Right hindlimb (tissue), 1 donor: ENCODE measurements at regions not wholly inside any gene's neighbourhood (a gene's known extent, or its start where the extent isn't known, plus 50 kb on each side); places are given as distances from the start of the nearest gene placed in this dataset.

Experiments used
- DNase-seq: peaks from one replicate; pipeline ENCODE4 v3.0.0-alpha.2; 2018

DNA sequence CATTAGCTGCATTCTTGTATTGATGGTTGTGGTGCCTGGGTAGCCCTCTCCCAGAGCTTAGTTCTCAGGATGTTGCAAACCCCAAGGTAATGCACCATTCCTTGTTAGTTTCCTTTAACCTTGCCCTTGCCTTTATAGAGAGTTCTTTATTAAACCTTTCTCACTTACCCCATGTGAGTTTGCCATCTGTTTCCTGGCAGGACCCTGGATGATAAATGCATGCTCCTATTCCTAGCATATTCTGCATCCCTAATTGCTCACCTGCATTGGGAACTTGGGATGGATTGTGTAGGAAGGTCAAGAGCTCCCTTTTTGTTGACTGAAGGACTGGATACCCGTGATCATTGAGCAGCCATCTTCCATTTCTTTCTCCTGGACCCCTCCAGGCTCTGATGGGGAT lies 59.9 kb upstream of the AP1S2 start:
- DNase-seq = no peak

DNA sequence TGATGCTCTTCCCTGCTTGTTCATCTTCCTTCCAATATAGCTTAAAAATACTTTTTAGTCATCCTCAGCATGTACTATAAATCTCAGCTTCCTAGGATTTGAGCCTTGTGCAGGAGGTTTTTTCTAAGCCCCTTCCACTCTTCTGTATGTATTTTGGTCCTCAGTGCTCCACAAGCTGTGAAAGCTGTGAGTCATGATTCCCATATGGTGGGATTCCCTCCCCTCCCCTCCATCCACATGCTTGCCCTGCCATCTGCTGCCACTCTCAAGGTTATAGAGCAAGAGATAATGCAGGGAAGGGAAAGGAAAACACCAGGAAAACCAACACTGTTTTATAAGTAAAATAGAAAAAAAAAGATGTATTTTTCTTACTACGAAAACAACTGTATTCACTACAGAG lies 58.5 kb upstream of the AP1S2 start:
- no peak for DNase-seq

DNA sequence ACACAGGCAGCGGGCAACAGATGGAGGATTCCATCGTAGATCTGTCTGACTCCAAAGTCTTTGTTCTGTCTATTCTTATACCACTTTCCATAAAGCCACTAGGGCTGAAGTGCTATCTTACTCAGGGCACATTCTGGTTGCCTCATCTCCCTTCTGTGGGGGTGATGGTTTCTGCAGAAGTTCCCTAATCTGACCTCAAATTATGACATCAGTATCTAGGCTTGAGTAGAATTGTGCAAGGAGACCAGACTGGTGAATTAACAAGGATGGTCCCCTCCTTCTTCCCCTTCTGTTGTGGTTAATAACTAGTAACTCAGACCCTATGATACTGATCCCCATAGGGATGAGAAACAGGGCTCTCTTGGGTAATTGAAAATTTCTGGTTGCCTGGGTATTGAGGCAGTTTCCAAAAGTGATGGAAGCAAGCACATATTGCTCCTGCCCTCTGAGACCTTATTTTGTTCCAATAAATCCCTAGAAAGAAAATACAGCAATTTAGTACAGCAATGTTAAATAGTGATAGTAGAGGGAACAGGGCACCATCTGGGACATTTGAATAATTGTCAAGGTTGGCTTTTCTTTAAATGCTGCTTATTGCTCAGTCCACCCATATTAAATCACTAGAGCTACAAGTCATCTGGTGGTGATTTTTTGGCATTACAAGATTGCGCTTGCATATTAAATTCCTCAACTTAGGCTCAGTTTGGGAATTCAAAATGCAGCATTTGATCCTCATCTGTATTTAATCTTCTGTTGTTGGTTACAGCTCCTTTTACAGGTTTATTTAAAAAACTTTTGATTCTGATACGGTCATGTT lies 57.3 kb upstream of the AP1S2 start:
- DNase-seq = no peak

DNA sequence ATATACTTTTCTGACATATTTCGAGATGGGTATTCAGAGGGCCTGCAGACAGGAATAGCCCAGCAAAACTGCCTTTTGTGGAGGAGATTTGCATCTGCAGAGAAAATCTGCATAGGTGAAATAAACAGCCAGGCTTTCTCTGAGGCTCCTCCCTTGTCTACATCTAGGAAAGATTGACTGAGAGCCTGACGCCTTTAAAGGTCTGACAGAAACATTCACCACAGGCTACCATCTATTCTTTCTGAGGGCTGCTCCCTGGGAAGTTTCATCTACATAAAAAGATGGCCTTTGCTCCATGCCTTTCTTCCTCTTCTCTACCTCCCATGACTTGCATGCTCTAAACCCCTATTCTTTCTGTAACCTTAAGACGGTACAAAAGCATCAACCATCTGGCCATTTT lies 55.0 kb upstream of the AP1S2 start:
- no peak for DNase-seq

DNA sequence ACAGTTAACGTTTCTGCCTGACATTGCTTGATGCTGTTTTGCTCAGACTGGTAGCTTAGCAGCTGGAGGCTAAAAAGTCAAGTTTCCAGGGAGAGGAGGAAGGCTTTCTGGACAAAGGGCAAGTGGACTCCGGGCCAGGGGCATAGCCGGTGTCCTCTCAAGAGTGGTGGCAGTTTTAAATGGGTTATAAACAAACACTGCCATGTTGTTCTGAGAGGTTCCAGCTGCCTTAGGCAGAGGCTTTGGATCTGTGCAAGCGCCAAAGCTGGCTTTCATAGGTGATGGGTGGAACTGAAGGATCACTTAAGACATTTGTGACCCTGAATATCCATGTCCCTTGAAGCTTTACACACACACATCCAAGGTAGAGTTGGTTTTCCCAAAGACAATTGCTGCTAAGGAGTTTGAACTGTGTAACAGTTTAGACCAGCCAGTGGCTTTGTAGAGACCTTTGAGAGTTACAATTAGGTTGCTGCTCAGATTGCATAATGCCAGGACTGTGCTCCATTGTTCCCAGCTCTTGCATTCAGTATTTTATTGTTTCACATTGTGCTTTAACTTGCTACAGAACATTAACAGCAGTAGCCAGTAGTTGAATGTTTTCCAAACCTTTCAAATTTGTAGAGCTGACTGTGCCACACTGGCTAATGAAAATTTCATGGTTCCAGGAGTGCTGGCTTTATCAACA lies 54.1 kb upstream of the AP1S2 start:
- DNase-seq = no peak

DNA sequence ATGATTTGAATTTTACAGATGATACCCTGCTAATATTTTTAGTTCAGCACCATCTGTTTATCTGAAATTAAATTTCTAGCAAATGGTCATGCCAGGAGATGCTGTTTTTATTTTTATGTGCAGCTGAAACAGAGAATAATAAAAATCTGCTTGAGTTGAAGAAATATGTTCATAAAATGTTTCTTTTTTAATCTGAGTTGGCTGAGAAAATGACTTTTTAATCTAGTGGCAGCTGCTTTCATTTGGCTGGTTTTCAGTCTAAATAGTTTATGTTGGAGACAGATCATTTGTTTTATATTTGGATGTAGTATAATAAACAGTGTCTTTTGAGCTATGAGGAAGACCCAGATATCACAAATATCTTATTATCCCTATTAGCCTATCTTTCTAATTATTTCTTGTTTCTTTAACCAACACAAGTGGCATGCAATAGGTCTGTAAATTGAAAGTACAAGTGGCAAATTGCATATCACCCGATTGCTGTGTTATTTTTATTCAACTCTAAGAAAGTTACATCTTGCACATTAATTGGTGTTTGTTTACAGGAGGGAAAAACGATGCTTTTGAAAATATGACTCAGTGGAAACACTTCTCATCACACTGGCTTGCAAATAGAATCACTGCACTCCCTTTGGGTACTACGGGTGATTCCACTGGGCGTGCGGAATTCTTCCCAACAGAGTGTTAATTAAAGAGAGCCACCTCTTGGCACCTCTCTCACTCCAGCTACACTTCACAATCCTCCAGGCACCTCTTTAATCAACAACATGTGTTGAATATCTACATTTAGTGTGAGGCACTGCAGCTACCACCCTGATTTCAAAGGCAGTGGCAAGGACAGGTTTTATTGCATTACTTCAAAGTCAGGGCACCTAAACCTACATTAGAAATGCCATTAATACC lies 51.7 kb upstream of the AP1S2 start:
- DNase-seq = no peak
